Heart left ventricle (tissue), 13 donors: ENCODE measurements at regions not wholly inside any gene's neighbourhood (a gene's known extent, or its start where the extent isn't known, plus 50 kb on each side); places are given as distances from the start of the nearest gene placed in this dataset.

ENCODE experiments used
- CTCF ChIP-seq, 12 donors: fragments of 200-600 bp; sonication (generic) in 4 of 12; IDR thresholded peaks; one replicate each; pipeline versions ENCODE4 v1.5.0 to v1.8.0; 2018 to 2022; ENCODE audit warnings: antibody characterized with exemption in 12 of 12, mild to moderate bottlenecking in 5 of 12
- POLR2A ChIP-seq, 2 donors: fragments of 450-650 bp; IDR thresholded peaks; one replicate each; pipeline ENCODE4 v1.6.1; 2017; ENCODE audit warnings: antibody characterized with exemption in 2 of 2, mild to moderate bottlenecking in 2 of 2, moderate library complexity in 2 of 2
- donor health status: ischemic (EF 13 %, LVEDD 7.1; RV severe dilation, severe dysfunction).
- donor health status: DM: no; HTN: yes; CAD: no.
- donor health status: DM: no; HTN: no; CAD: no.
- donor health status: ischemic (EF 25% LVEDD 6.9; RV normal size, moderate dysfunction).
- donor health status: ischemic (EF 25% LVEDD 5.7; RV mildly dilated, moderate dysfunction).
- donor health status: ischemic (EF 35%, LVEDD 5.7; RV mildly dilated, moderate dysfunction).
- donor health status: nonischemic (EF 11% LVEDD 7.7; RV severe dilation, severe dysfunction).
- donor health status: DM: yes; HTN: yes; CAD: no.
- donor health status: PGD.
- donor health status: ischemic (EF 29% LVEDD 5.4; RV normal size, mild dysfunction).
- donor health status: nonischemic (EF 23%, LVEDD 6.1; RV moderate dilation, normal function).

GRCh38 chrX:149363965-149364364 lies 141.1 kb downstream of the IDS start:
- TF ChIP-seq CTCF (IDR thresholded peaks at IDR 0.05) = no peak
- TF ChIP-seq POLR2A (IDR thresholded peaks at IDR 0.05) = no peak
